AG08396 (cell line): ENCODE measurements at regions not wholly inside any gene's neighbourhood (a gene's known extent, or its start where the extent isn't known, plus 50 kb on each side); places are given as distances from the start of the nearest gene placed in this dataset.

Experiments
- DNase-seq: peaks from one replicate; pipeline ENCODE4 v3.0.0; 2012; ENCODE audit warnings: low spot score, mixed read lengths

DNA sequence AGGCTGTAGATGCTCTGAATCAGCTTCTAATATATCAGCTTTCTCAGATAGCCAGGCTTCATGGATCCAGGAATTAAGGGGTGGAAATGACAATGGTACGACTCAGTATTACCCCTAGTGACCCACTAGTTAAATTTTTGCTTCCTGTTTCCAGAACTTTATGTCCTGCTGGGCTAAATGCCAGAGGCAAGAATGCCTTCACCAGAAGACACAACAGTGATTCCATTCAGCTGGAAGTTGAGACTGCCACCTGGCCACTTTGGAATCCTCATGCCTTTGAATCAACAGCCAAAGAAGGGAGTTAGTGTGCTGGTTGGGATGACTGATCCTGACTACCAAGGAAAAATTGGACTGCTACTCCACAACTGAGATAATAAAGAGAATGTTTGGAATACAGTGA, 239.1 kb downstream of the ASXL3 start:
- peak; percentile 3 for DNase-seq

DNA sequence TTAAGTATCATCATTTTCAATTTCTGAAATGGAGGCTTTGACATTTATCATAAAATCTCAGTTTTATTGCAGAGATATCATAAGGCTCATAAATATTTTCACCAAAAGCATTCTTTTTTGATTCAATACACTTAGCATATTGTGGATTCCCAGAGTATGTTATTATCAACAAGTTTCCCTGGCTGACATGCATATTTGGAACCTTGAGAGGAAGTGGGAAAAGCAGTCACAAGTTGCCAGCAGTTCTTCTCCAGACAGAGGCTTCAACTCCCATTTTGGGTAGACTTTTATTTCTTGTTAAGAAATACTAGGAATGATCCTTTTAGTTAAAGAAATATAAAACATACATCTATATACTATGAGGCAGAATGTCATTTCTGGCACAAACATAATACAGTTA, 236.5 kb downstream of the ASXL3 start:
- DNase-seq: no peak

GRCh38 chr18:33812186-33812585, 234.2 kb downstream of the ASXL3 start:
- no peak for DNase-seq

- DNase-seq: no peak
Observed at GRCh38 chr18:33805592-33805991, 227.6 kb downstream of the ASXL3 start.

DNA sequence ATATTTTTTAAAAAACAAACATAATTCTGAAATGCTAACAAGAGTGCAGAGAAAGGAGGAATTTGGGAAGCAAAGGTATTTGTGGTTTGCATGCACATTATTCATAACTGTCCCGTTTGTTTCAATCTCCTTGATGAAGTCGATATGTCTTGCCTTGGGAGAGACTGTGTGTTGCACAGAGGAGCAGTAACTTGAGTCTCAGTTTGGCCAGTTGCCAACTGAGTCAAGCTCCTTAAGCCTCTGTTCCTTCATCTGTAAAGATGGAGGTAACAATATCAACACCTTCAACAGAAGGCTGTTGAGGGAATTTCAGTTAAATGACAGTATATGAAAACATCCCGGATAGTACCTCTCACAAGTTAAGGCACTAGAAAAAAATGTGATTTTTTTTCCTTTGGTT, 226.2 kb downstream of the ASXL3 start:
- no peak for DNase-seq

GRCh38 chr18:33803636-33804035, 225.6 kb downstream of the ASXL3 start:
- DNase-seq: no peak

DNA sequence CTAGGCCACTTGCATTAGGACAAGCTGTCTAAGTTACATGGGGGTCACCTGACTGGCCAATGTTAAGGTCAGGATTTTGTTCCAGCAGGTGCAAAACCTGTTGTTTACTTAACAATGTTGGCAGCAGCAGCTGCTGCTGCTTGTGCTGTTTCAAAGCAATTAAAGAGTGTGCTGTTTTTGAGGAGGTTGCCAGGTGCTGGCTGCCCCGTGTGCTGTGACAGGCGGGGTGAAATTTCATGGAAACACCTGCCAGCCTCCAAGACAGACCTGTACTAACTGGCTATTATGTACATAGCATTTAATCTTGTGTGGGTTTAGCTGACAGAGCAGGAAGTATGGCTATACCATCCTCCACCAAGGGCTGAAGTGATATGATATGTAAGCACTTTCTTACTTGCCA, 224.9 kb downstream of the ASXL3 start:
- no peak for DNase-seq
